ENCODE measurements at regions not wholly inside any gene's neighbourhood (a gene's known extent, or its start where the extent isn't known, plus 50 kb on each side); places are given as distances from the start of the nearest gene placed in this dataset.

DNA sequence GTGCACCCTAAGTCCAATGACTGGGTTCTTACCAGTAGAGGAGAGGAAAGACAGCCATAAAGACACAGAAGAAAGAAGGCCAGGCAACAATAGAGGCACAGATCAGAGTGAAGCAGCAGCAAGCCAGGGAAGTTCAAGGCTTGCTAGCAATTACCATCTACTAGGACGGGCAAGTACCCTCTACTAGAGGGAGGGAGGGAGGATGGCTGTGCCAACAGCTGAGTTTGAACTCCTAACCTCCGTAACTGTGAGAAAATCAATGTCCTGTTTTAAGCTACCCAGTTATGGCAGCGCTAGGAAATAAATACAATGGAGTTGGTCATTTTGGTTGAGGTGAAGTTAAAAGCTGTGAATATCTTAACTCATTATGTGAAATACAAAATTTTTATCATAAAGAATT, 991.8 kb upstream of the CTNND2 start:
- no peak overlapping the region for H3K27ac ChIP-seq (ENCODE audit: extremely low read depth, low read depth, low read length)
- POLR2A ChIA-PET = no interaction called here
- TF ChIP-seq ZNF341 (tag by site-specific recombination; IDR thresholded peaks at IDR 0.05; ENCODE audit: low read depth) = peak; percentile 26; the same call in 1 of the 2 replicates
- TF ChIP-seq ZNF610 (tag by site-specific recombination; IDR thresholded peaks at IDR 0.05; ENCODE audit: borderline replicate concordance) = no peak
- H3K9me3 ChIP-seq (ENCODE audit: control insufficient read depth, insufficient read depth, low read depth, low read length) = no peaks in the 10 kb centered on the region
- H3K36me3 ChIP-seq (ENCODE audit: control insufficient read depth in 2 of 2, insufficient read depth in 1 of 2, low read length in 2 of 2) = no peaks in the 10 kb centered on the region
- CTCF ChIA-PET = no interaction called here
- no peaks in the 10 kb centered on the region for H3K4me1 ChIP-seq (ENCODE audit: control insufficient read depth, insufficient read depth, low read length)
- H3K4me3 ChIP-seq (ENCODE audit: low read depth, low read length) = no peak overlapping the region

DNA sequence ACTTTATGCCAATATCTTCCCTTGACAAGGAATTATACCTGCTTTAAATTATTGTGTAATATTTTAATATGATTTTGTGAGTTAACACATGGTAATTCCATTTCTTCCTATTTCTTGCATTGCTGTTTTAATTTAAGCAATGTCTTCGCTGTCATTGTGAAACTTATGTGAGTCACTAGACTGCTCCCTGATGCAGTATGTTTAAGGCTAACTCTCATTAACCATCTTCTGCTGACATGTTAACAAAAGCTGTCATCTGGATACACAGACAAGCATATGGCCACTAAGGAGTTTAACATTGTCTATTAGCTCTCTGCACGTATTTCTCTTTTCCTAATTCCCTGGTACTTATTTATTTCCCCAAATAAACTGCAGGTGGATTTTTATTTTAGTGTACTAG, 980.8 kb upstream of the CTNND2 start:
- no peak overlapping the region for H3K4me3 ChIP-seq (ENCODE audit: low read depth, low read length)
- H3K9me3 ChIP-seq (ENCODE audit: control insufficient read depth, insufficient read depth, low read depth, low read length) = no peaks in the 10 kb centered on the region
- POLR2A ChIA-PET = no interaction called here
- no peaks in the 10 kb centered on the region for H3K4me1 ChIP-seq (ENCODE audit: control insufficient read depth, insufficient read depth, low read length)
- no peak overlapping the region for H3K27ac ChIP-seq (ENCODE audit: extremely low read depth, low read depth, low read length)
- TF ChIP-seq KLF10 (tag by site-specific recombination; IDR thresholded peaks at IDR 0.05) = no peak
- H3K36me3 ChIP-seq (ENCODE audit: control insufficient read depth in 2 of 2, insufficient read depth in 1 of 2, low read length in 2 of 2) = no peaks in the 10 kb centered on the region
- CTCF ChIA-PET = interaction anchor here (0.7 kb wide), 1 partner anchor 15 kb away, joined by 3 read pairs; no protein-coding TSS in a partner anchor

DNA sequence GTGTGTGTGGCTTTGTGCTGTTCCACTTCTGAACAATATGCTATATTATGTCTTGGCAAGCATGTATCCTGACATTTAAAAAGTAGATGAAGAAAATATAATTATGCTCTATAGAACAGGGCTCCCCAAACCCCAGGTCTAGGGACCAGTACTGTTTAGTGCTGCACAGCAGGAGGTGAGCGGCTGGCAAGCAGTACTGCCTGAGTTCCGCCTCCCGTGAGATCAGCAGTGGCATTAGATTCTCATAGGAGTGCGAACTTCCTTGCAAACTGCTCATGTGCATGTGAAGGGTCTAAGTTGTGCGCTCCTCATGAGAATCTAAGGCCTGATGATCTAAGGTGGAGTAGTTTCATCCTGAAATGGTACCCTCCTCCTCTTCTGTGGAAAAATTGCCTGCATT, 979.1 kb upstream of the CTNND2 start:
- Histone ChIP-seq H3K4me1 (ENCODE audit: control insufficient read depth, insufficient read depth, low read length) (no peaks in the 10 kb centered on the region), H3K4me3 (ENCODE audit: low read depth, low read length) (no peak overlapping the region), H3K36me3 (ENCODE audit: control insufficient read depth in 2 of 2, insufficient read depth in 1 of 2, low read length in 2 of 2) (no peaks in the 10 kb centered on the region), H3K9me3 (ENCODE audit: control insufficient read depth, insufficient read depth, low read depth, low read length) (no peaks in the 10 kb centered on the region), H3K27ac (ENCODE audit: extremely low read depth, low read depth, low read length) (no peak overlapping the region)
- TF ChIP-seq, protein P1, sequence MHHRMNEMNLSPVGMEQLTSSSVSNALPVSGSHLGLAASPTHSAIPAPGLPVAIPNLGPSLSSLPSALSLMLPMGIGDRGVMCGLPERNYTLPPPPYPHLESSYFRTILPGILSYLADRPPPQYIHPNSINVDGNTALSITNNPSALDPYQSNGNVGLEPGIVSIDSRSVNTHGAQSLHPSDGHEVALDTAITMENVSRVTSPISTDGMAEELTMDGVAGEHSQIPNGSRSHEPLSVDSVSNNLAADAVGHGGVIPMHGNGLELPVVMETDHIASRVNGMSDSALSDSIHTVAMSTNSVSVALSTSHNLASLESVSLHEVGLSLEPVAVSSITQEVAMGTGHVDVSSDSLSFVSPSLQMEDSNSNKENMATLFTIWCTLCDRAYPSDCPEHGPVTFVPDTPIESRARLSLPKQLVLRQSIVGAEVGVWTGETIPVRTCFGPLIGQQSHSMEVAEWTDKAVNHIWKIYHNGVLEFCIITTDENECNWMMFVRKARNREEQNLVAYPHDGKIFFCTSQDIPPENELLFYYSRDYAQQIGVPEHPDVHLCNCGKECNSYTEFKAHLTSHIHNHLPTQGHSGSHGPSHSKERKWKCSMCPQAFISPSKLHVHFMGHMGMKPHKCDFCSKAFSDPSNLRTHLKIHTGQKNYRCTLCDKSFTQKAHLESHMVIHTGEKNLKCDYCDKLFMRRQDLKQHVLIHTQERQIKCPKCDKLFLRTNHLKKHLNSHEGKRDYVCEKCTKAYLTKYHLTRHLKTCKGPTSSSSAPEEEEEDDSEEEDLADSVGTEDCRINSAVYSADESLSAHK (tag by site-specific recombination; IDR thresholded peaks at IDR 0.05) = no peak
- no peak for TF ChIP-seq ZBTB21 (tag by site-specific recombination; IDR thresholded peaks at IDR 0.05)
- no peak for TF ChIP-seq REPIN1 (tag by site-specific recombination; IDR thresholded peaks at IDR 0.05; ENCODE audit: low read depth)
- TF ChIP-seq, protein P2, sequence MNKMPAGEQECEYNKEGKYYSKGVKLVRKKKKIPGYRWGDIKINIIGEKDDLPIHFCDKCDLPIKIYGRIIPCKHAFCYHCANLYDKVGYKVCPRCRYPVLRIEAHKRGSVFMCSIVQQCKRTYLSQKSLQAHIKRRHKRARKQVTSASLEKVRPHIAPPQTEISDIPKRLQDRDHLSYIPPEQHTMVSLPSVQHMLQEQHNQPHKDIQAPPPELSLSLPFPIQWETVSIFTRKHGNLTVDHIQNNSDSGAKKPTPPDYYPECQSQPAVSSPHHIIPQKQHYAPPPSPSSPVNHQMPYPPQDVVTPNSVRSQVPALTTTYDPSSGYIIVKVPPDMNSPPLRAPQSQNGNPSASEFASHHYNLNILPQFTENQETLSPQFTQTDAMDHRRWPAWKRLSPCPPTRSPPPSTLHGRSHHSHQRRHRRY (tag by site-specific recombination; IDR thresholded peaks at IDR 0.05) = no peak
- TF ChIP-seq ZBTB1 (tag by site-specific recombination; IDR thresholded peaks at IDR 0.05) = no peak
- no peak for TF ChIP-seq ZNF157 (tag by site-specific recombination; IDR thresholded peaks at IDR 0.05)
- TF ChIP-seq ZNF16 (tag by site-specific recombination; IDR thresholded peaks at IDR 0.05; ENCODE audit: low read depth) = no peak
- TF ChIP-seq SETDB1 (IDR thresholded peaks at IDR 0.05; ENCODE audit: insufficient read length, low read length) = no peak
- TF ChIP-seq, protein P3, sequence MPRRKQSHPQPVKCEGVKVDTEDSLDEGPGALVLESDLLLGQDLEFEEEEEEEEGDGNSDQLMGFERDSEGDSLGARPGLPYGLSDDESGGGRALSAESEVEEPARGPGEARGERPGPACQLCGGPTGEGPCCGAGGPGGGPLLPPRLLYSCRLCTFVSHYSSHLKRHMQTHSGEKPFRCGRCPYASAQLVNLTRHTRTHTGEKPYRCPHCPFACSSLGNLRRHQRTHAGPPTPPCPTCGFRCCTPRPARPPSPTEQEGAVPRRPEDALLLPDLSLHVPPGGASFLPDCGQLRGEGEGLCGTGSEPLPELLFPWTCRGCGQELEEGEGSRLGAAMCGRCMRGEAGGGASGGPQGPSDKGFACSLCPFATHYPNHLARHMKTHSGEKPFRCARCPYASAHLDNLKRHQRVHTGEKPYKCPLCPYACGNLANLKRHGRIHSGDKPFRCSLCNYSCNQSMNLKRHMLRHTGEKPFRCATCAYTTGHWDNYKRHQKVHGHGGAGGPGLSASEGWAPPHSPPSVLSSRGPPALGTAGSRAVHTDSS (tag by site-specific recombination; IDR thresholded peaks at IDR 0.05) = no peak
- no peak for TF ChIP-seq ZNF626 (tag by site-specific recombination; IDR thresholded peaks at IDR 0.05)
- no peak for TF ChIP-seq ZNF202 (tag by site-specific recombination; IDR thresholded peaks at IDR 0.05; ENCODE audit: borderline replicate concordance)
- TF ChIP-seq, protein P4, sequence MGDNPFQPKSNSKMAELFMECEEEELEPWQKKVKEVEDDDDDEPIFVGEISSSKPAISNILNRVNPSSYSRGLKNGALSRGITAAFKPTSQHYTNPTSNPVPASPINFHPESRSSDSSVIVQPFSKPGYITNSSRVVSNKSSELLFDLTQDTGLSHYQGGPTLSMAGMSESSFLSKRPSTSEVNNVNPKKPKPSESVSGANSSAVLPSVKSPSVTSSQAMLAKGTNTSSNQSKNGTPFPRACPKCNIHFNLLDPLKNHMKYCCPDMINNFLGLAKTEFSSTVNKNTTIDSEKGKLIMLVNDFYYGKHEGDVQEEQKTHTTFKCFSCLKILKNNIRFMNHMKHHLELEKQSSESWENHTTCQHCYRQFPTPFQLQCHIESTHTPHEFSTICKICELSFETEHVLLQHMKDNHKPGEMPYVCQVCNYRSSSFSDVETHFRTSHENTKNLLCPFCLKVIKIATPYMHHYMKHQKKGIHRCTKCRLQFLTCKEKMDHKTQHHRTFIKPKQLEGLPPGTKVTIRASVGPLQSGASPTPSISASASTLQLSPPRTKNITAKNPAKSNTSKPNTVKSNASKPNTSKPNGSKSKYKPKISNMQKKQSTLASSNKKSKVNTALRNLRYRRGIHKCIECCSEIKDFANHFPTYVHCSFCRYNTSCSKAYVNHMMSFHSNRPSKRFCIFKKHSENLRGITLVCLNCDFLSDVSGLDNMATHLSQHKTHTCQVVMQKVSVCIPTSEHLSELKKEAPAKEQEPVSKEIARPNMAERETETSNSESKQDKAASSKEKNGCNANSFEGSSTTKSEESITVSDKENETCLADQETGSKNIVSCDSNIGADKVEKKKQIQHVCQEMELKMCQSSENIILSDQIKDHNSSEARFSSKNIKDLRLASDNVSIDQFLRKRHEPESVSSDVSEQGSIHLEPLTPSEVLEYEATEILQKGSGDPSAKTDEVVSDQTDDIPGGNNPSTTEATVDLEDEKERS (tag by site-specific recombination; IDR thresholded peaks at IDR 0.05) = no peak
- no peak for TF ChIP-seq ZNF658 (tag by site-specific recombination; IDR thresholded peaks at IDR 0.05)
- TF ChIP-seq HOXA7 (CRISPR knock-in tag; IDR thresholded peaks at IDR 0.05; ENCODE audit: borderline replicate concordance) = no peak
- no peak for TF ChIP-seq ZNF548 (tag by site-specific recombination; IDR thresholded peaks at IDR 0.05)
- no peak for TF ChIP-seq ZNF112 (tag by site-specific recombination; IDR thresholded peaks at IDR 0.05)
- no peak for TF ChIP-seq KLF7 (tag by site-specific recombination; IDR thresholded peaks at IDR 0.05; ENCODE audit: borderline replicate concordance)
- POLR2A ChIA-PET = no interaction called here
- CTCF ChIA-PET = interaction anchor here (1.2 kb wide), 1 partner anchor 11 kb away, joined by 5 read pairs; no protein-coding TSS in a partner anchor
